NB4 (cell line): ENCODE measurements at regions not wholly inside any gene's neighbourhood (a gene's known extent, or its start where the extent isn't known, plus 50 kb on each side); places are given as distances from the start of the nearest gene placed in this dataset.

Experiments used
- CTCF ChIP-seq: IDR thresholded peaks from one replicate; pipeline ENCODE4 v1.5.1; 2012; ENCODE audit warnings: low read depth, low read length
- MAX ChIP-seq: IDR thresholded peaks from 2 replicates; pipeline ENCODE4 v1.6.1; 2011; ENCODE audit warnings: low read depth, low read length
- MYC ChIP-seq: IDR thresholded peaks from 2 replicates; pipeline ENCODE4 v1.6.1; 2011; ENCODE audit warnings: low read depth, low read length
- POLR2A ChIP-seq: IDR thresholded peaks from 2 replicates; pipeline ENCODE4 v1.6.1; 2011; ENCODE audit warnings: mild to moderate bottlenecking; ENCODE audit not compliant: insufficient read length; ENCODE audit errors: extremely low read depth

- TF ChIP-seq CTCF (no peak), POLR2A (no peak), MAX (no peak), MYC (no peak)
These were observed 125.1 kb upstream of the COL5A1 start for GRCh38 chr9:134516464-134516863.
